HL-60 (cell line): ENCODE measurements at regions not wholly inside any gene's neighbourhood (a gene's known extent, or its start where the extent isn't known, plus 50 kb on each side); places are given as distances from the start of the nearest gene placed in this dataset.

ENCODE experiments used
- CTCF ChIP-seq: IDR thresholded peaks from one replicate; pipeline ENCODE4 v1.5.1; 2011; ENCODE audit warnings: low read length, control low read depth, inconsistent platforms; ENCODE audit not compliant: insufficient read depth
- GABPA ChIP-seq: IDR thresholded peaks from 2 replicates; pipeline ENCODE4 v1.6.1; 2012; ENCODE audit warnings: low read depth
- POLR2AphosphoS5 ChIP-seq: IDR thresholded peaks from 2 replicates; pipeline ENCODE4 v1.6.1; 2012; ENCODE audit warnings: low read depth
- REST ChIP-seq: IDR thresholded peaks from 2 replicates; pipeline ENCODE4 v1.6.1; 2012; ENCODE audit warnings: low read depth; ENCODE audit not compliant: insufficient replicate concordance
- SPI1 ChIP-seq: IDR thresholded peaks from 2 replicates; pipeline ENCODE4 v1.6.1; 2012; ENCODE audit warnings: low read depth, mild to moderate bottlenecking, borderline replicate concordance

GRCh38 chr6:140062043-140063020, 687.9 kb upstream of the CITED2 start:
- TF ChIP-seq CTCF (no peak), POLR2AphosphoS5 (no peak), GABPA (no peak), SPI1 (no peak), REST (no peak)
